ENCODE measurements at regions not wholly inside any gene's neighbourhood (a gene's known extent, or its start where the extent isn't known, plus 50 kb on each side); places are given as distances from the start of the nearest gene placed in this dataset.
"Not testable (repeated sequence)": the region's sequence is repeated elsewhere in the genome, so short reads cannot be mapped to it uniquely, and the experiment has no call there.

DNA sequence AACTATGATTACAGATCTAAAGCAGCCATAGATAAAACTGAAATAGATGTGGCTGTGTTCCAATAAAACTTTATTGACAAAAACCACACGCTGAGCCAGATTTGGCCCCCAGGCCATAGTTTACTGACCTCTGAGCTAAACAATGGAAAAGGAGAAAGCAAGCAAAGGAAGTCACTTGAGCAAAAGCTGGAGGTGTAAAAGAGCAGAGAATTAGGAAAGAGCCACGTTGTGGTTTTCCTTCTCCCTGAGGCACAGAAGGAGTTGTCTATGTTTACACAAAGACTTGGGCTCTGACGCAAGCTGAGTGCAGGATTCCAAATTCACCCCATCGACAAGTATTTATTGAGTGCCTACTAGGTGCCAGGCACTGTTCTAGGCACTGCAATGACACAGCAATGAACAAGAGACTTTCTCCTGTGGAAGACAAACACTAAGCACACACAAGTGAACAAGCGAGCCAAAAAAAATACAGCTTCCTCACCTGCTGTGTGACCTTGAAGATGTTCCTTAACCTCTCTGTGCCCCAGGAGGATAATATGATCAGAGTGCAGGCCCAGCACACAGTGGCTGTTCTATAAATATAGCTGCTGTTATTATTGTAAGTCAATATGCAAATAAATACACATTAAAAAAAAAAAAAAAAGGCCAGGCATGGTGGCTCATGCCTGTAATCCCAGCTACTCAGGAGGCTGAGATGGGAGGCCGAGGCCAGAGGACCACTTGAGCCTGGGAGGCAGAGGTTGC, 75.4 kb upstream of the PTPN1 start:
- DNase-seq = no peak

DNA sequence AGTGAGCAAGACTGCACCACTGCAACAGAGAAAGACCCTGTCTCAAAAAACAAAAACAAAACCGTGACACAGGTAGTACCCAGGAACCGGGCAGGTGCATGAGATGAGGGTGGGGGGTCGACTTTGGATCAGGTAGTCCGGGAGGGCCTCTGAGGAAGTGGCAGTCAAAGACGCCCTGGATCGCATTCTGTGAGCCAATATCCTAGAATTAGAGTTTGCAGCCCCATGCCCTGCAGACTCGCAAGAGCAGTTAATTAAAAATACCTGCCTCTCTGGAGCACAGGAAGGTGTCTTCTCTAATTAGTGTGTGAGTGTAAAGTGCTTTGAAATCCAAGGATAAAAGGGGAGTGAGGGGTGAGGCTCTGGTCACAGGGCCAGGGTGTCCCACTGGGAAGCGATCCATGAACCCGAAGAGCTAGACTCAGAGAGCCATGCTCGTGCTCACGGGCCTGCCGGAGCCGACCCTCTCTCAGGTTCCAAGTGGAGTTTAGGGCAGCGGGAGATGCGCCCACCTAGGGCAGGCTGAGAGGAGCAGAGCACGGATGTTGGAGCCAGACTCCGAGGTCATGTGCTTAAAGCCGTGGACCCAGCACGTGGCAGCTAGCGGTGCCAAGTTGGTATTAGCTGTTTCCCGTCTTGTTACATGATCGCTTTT, 74.7 kb upstream of the PTPN1 start:
- no peak for DNase-seq

DNA sequence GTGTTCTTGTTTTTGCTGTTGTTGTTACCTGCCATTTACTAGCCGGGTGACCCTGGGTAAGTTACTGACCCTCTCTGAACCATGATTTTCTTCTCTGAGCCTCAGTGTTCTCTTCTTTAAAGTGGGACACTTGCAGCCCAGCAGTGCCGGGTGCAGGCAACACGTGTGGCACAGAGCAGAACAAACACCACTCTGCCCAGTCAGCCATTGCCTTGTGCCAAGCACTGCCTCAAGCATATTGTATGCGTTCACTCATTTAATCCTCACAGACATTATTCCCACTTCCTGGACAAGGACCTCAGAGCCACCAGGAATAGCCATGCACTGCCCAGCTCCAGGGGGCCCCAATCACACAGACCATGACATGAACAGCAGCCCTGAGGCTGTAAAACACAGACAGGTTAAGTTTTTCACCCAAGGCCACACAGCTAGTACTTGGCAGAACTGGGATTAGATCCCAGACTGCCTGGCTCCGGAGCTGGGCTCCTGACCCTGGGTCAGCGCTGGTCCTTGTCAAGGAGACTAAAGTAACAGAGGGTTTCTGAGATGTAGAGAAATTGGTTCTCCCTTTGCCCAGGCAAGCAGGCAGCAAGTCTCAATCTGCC, 74.0 kb upstream of the PTPN1 start:
- DNase-seq = no peak

DNA sequence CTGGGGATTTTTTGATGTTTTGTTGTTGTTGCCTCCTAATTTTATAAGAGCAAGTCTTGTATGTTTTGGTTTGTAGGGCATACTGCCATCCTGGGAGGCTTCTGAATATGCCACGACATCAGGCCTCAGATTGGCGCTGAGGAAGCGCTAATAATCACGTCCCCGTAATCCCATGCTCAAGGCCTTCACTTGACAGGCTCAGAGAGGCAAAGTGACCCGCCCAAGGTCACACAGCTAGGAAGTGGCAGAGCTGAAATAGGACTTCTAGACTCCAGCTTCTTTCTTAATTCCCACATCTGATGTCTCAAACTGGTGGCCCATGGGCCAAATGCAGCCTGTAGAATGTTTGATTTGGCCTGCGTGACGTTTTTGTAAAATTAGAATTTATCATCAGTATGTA, 73.5 kb upstream of the PTPN1 start:
- no peak for DNase-seq

DNA sequence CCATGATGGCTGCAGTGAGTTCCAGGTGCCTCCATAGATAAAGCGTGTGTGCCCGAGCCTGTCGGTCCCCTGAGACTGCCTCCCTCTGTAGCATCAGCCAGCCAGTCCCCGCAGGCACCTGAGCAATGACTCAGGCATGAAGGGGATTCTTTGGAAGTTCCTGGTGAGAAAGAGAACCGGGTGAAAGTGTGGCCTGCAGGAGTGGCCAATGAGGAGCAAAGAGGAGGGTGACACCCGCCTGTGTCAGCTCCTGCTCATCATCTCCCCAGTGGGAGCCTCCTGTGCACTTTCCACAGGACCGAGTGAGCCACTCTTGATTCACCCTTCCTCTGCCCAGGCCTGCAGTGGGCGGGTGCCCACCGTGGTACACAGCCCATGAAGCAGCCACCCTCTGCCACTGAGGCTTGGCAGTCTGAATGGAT, 71.2 kb upstream of the PTPN1 start:
- peak; percentile 8 to 26 for DNase-seq

DNA sequence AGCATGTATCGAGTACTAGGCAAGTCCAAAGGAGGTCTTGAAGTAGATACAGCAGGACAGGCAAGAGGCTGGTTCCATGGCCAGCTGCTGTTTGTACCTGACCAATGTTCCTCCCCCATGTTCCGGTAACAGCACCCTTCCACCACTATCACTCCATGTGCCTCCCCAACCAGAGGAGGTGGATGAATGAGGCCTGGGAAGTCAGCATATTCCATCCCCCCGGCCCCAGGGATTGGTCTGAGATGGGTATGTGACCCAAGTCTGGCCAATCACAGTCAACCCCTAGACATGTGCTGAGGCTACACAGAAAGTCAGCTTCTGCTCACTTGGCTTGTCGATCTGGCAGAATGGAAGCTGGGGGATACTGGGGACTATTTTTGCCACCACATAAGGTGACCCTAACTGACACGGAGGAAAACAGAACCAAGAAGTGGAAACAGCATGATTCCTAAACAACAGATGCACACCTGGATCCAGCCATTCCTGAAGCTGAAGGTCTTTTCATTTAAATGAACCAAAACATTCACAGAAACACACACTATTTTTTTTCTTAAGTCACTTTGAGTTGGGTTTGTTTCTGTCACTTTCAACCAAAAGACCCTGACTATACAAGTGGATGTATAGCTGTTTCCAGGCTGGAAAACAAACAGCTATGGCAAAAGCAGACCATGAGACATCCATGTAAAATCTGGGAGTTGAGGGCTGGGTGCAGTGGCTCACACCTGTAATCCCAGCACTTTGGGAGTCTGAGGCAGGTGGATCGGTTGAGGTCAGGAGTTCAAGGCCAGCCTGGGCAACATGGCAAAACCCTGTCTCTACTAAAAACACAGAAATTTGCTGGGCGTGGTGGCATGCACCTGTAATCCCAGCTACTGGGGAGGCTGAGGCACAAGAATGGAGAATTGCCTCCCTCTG, 70.4 kb upstream of the PTPN1 start:
- DNase-seq = no peak

DNA sequence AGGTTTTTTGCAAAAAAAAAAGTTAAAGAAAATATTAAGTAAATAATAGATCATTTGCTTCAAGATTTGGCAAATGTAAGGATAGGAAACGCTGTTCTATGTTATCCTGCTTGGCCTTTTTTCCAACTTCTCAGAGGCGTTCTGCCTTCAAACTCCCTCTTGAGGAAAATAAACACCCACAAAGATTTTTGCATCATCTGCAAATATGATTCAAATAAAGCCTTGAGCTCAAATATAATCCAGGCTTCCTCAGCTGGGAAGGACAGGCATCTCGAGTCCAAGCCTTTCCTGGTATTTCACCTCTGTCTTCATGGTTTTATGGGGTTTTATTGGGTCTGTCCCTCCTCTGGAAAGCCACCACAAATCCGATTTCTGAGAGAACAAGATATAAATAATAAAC, 67.7 kb upstream of the PTPN1 start:
- no peak for DNase-seq

DNA sequence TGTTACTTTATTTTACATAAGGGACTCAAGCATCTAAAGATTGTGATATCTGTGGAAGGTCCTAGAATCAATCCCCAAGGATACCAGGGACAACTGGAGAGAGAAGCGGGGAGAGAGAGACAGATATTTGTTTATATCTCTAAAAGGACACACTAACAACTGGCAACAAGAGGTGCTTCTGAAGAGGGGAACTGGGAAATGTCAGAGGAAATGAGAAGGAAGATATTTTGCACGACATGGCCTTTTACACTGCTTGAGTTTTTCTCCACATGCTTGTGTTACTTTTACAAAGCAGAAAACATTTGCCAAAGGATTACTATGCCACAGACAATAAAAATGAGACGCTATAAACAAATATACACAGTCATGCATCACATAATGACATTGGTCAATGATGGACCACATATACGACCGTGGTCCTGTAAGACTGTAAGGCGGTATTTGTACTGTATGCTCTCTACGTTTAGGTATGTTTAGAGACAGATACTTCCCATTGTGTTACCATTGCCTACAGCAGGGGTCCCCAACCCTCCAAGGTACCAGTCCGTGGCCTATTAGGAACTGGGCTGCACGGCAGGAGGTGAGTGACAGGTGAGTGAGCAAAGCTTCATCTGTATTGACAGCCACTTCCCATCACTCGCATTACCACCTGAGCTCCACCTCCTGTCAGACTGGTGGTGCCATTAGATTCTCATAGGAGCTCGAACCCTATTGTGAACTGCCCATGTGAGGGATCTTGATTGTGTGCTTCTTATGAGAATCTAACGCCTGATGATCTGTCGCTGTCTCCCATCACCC, 64.6 kb upstream of the PTPN1 start:
- DNase-seq = no peak

DNA sequence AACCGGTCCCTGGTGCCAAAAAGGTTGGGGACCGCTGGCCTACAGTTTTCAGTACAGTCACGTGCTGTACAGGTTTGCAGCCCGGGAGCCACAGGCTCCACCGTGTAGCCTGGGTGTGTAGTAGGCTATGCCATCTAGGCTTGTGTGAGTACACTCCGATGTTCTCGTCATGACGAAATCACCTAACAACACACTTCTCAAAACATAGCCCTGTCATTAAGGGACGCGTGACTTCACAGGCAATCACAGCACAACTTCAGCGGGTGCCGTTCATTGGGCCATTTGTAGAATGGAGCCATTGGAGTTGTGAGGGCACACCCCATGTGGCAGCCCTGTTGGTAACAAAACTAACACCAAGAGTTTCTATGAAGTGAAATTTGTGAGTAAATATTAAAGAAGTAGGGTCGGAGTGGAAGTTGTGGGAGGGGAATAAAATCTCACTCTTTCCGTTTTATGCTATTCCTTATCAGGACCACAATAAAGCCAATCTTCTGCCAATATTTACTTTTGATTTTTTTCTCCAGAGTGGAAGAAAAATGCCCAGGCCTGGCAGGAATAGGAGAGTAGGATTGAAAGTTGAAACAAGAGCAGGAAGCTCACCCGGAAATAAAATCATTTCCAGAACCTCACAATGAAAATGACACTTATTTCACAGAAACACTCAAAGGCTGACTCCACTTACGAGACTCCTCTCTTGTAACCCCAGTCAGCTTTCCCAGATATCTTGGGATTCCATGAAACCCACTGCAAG, 63.7 kb upstream of the PTPN1 start:
- DNase-seq = no peak

DNA sequence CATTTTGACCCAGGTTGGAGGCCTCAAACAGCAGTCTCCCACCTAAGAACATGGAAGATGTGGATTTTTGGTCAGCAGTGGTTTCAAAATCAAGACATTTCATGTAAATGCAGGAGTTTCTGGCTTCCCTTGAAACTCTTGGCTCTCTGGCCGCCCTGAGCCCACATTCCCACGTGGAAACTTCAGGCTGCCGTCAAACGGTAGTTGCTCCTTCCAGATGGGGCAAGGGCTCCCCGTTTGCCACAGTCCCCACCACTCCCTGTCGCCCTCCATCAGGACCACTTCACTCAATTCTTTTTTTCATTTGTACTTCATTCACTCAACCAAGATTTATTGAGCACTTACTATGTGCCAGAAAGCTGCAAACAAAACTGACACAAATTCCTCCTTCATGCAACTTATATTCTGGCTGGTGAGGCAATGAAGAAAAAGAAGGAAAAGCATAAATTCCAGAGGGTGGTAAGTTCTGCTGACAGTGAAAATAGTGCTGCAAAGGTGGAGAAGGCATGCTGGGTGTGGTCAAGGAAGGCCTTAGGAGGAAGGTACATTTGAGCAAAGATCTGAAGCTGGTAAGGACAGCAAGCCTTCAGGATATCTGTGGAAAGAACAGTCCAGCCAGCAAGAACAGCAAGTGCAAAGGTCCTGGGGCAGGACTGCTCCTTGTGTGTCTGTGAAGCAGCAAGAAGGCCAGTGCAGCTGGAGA, 62.9 kb upstream of the PTPN1 start:
- no peak for DNase-seq

DNA sequence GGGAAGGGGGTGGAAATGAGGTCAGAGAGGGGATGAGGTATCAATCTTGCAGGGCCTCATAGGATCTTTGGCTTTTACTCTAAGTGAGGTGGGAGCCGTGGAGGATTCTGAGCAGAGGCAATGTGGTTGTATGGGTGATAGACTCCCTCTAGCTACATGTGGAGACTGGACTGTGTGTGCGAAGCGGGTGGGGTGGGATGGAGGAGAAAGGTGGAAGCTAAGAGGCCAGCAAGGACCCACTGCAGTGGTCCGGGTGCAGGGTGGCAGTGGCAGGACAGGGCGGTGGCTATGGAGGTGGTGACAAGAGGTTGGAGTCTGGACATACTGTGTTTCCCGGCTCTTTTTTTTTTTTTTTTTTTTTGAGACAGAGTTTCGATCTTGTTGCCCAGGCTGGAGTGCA, 62.4 kb upstream of the PTPN1 start:
- DNase-seq = no peak

DNA sequence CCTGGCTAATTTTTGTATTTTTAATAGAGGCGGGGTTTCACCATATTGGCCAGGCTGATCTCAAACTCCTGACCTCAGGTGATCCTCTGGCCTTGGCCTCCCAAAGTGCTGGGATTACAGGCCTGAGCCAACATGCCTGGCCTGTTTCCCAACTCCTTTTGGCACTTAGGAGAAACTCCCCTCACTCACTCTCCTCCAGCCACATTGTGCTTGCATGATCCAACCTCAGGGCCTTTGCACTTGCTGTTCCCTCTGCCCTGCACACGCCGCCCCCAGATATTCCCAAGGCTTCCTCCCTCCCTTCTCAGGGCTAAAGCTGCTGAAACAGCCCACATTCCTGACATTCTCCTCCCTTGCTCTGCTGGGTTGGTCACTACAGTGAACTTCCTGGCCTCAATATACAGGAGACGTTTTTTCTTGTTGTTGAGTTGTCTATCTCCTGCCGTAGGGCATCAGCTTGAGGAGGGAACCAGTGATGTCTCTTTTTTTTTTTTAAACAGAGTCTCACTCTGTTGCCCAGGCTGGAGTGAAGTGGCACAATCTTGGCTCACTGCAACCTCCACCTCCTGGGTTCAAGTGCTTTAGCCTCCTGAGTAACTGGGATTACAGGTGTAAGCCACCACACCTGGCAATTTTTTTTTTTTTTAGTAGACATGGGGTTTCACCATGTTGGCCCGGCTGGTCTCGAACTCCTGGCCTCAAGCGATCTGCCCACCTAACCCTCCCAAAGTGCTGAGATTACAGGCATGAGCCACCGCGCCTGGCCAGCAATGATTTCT, 61.4 kb upstream of the PTPN1 start:
- not testable (repeated sequence) for DNase-seq

DNA sequence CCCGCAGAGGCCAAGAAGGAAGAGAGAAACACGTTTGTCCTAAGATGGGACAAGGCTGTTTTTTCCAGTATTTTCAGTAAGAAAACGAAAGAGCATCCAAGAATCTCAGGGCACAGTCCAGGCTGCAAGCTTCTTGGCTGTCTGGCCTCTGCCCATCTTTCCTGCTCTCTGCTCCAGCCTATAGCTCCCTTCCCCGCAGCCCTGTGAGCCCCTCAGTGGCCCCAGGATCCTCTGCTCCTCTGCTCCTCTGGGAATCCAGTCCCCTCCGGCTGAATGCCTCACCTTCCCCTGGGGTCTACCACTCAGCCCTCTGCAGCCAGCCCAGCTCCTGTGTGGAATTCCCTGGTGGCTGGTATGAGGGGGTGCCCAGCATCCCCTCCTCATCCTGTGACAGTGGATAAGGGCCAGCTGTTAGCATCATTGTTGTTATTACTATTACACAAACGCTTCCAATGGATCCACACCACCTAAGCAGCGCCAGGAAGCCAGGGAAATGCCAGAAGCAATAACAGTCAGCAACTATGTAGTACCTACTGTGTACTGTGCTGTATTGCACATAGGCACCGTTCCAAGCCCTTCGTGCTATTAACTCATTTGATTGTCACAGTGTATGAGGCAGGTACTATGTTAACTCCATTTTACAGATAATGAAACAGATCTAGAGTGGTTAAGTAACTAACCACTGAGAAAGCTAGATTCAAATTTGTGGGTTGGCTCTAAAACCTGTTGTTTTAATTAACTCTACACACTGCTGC, 60.3 kb upstream of the PTPN1 start:
- DNase-seq = no peak

DNA sequence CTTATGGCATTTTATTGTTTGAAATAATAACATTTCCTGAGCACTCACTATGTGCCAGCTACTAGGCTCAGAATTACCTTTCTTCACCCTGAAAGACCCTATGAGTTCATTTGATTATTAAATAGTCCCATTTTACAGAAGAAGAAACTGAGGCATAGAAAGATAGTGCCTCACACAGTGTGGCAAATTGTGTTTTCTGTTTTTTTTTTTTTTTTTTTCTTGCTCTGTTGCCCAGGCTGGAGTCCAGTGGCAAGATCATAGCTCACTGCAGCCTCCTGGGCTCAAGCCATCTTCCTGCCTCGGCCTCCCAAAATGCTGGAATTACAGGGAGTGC, 59.7 kb upstream of the PTPN1 start:
- DNase-seq = no peak

DNA sequence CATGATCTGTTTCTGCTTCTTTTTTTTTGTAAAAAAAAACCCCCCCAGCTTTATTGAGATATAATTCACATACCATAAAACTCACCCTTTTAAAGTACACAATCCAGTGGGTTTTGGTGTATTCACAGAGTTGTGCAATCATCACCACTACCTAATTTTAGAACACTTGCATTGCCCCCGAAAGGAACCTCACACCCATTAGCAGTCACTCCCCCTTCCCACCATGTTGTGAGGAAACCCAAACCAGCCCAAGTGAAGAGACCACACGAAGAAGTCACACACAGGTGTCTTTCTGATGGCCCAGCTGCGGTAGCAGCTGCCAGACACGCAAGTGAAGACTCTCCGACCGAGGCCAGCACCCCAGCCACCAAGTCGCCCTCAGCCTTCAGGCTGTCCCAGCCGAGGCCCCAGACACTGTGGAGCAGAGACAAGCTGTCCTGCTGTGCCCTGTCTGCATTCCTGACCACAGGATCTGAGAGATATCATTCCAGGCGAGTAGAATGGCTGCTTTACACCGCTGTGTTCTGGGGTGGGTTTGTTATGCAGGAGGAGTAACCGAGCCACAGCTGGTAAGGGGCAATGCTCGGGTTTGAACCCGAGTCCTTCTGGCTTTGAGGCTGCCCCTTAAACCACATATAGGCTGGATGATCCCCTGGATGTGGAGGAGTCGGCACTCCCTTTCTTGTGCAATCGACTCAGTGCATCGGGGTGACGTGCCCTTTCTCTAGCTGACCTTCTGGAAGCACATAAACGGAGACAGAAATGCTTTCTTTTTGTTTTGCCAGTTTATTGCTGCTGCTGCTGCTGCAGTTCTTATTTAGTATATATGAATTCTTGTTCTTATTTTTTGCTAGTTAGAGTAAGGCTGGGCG, 59.1 kb upstream of the PTPN1 start:
- DNase-seq = no peak

DNA sequence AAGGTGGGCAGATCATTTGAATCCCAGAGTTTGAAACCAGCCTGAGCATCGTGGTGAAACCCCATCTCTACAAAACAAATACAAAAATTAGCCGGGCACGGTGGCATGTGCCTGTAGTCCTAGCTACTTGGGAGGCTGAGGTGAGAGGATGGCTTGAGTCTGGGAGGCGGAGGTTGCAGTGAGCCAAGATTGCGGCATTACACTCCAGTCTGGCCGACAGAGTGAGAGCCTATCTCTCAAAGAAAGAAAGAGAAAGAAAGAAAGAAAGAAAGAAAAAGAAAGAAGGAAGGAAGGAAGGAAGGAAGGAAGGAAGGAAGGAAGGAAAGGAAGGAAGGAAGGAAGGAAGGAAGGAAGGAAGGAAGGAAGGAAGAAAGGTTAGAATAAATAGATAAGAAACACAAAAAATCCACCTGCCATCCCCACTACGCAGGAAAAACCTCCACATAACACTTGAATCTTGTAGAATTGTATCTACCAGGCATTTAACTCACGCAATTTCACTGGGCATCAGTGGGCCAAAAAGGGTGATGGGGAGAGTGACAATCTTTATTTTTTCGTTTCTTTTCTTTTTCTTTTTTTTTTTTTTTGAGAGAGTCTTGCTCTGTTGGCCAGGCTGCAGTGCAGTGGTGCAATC, 58.3 kb upstream of the PTPN1 start:
- not testable (repeated sequence) for DNase-seq

DNA sequence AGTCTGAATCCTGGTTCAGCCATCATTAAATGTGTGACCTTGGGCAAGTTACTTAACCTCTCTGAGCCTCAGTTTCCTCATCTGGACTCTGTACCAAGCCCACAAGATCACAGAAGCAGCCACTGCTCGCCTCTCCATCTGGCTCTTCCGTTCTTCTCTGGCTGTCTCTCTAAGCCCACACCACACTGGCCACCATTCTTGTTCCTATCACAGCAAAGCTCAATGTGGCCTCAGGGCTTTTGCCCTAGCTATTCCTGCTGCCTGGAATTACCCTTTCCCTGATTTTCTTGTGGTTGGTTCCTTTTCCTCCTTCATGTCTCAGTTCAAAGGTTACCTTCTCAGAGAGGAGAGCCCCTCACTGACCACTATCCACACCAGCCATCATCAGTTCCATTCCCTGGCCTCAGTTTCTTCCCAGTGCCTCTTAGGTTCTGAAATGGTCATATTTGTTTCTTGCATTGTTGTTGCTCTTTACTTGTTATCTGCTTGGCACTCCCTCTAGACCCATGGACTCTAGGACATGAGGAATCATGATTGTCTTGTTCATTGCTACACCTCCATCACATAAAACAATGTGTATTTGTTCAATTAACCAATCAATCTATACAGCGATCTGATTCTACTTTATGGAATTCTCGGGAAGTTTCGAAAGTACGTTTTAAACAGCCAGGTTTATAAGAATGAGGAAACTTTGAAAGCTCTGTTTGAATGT, 56.5 kb upstream of the PTPN1 start:
- DNase-seq = no peak
